HEK293 (cell line): ENCODE measurements at regions not wholly inside any gene's neighbourhood (a gene's known extent, or its start where the extent isn't known, plus 50 kb on each side); places are given as distances from the start of the nearest gene placed in this dataset.

Experiments used
- ZNF223 ChIP-seq: fragments of 450-650 bp; formaldehyde crosslinking; IDR thresholded peaks from 2 replicates; pipeline ENCODE4 v1.5.1; 2016; ENCODE audit warnings: missing biosample characterization, missing genetic modification characterization
- ZNF433 ChIP-seq: fragments of 450-650 bp; formaldehyde crosslinking; IDR thresholded peaks from 2 replicates; pipeline ENCODE4 v1.5.1; 2016; ENCODE audit warnings: missing biosample characterization, missing genetic modification characterization, low read depth
- TF ChIP-seq, protein P1 (sequence below): fragments of 450-650 bp; formaldehyde crosslinking; IDR thresholded peaks from 2 replicates; pipeline ENCODE4 v1.5.1; 2016; ENCODE audit warnings: missing biosample characterization, missing genetic modification characterization
- TF ChIP-seq, protein P2 (sequence below): fragments of 450-650 bp; formaldehyde crosslinking; optimal IDR thresholded peaks from 2 replicates; pipeline ENCODE3; 2016; ENCODE audit warnings: missing biosample characterization, mild to moderate bottlenecking, missing genetic modification characterization
- TF ChIP-seq, protein P3 (sequence below): fragments of 450-650 bp; formaldehyde crosslinking; IDR thresholded peaks from 2 replicates; pipeline ENCODE4 v1.5.1; 2016; ENCODE audit warnings: missing biosample characterization, missing genetic modification characterization

- TF ChIP-seq, protein P1, sequence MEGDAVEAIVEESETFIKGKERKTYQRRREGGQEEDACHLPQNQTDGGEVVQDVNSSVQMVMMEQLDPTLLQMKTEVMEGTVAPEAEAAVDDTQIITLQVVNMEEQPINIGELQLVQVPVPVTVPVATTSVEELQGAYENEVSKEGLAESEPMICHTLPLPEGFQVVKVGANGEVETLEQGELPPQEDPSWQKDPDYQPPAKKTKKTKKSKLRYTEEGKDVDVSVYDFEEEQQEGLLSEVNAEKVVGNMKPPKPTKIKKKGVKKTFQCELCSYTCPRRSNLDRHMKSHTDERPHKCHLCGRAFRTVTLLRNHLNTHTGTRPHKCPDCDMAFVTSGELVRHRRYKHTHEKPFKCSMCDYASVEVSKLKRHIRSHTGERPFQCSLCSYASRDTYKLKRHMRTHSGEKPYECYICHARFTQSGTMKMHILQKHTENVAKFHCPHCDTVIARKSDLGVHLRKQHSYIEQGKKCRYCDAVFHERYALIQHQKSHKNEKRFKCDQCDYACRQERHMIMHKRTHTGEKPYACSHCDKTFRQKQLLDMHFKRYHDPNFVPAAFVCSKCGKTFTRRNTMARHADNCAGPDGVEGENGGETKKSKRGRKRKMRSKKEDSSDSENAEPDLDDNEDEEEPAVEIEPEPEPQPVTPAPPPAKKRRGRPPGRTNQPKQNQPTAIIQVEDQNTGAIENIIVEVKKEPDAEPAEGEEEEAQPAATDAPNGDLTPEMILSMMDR (tag by site-specific recombination), result no peak
- no peak for TF ChIP-seq ZNF433
- no peak for TF ChIP-seq ZNF223 (tag by site-specific recombination)
- TF ChIP-seq, protein P2, sequence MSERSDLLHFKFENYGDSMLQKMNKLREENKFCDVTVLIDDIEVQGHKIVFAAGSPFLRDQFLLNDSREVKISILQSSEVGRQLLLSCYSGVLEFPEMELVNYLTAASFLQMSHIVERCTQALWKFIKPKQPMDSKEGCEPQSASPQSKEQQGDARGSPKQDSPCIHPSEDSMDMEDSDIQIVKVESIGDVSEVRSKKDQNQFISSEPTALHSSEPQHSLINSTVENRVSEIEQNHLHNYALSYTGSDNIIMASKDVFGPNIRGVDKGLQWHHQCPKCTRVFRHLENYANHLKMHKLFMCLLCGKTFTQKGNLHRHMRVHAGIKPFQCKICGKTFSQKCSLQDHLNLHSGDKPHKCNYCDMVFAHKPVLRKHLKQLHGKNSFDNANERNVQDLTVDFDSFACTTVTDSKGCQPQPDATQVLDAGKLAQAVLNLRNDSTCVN, result no peak
- TF ChIP-seq, protein P3, sequence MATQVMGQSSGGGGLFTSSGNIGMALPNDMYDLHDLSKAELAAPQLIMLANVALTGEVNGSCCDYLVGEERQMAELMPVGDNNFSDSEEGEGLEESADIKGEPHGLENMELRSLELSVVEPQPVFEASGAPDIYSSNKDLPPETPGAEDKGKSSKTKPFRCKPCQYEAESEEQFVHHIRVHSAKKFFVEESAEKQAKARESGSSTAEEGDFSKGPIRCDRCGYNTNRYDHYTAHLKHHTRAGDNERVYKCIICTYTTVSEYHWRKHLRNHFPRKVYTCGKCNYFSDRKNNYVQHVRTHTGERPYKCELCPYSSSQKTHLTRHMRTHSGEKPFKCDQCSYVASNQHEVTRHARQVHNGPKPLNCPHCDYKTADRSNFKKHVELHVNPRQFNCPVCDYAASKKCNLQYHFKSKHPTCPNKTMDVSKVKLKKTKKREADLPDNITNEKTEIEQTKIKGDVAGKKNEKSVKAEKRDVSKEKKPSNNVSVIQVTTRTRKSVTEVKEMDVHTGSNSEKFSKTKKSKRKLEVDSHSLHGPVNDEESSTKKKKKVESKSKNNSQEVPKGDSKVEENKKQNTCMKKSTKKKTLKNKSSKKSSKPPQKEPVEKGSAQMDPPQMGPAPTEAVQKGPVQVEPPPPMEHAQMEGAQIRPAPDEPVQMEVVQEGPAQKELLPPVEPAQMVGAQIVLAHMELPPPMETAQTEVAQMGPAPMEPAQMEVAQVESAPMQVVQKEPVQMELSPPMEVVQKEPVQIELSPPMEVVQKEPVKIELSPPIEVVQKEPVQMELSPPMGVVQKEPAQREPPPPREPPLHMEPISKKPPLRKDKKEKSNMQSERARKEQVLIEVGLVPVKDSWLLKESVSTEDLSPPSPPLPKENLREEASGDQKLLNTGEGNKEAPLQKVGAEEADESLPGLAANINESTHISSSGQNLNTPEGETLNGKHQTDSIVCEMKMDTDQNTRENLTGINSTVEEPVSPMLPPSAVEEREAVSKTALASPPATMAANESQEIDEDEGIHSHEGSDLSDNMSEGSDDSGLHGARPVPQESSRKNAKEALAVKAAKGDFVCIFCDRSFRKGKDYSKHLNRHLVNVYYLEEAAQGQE, result no peak
Measured at GRCh38 chr3:101158374-101158773, 162.0 kb downstream of the IMPG2 start.
